SK-N-SH treated with all-trans-retinoic acid at 6 μM for 48 hours (cell line): ENCODE measurements at regions not wholly inside any gene's neighbourhood (a gene's known extent, or its start where the extent isn't known, plus 50 kb on each side); places are given as distances from the start of the nearest gene placed in this dataset.

ENCODE experiments used
- ARNTL ChIP-seq: fragments of 450-650 bp; formaldehyde crosslinking; IDR thresholded peaks from 2 replicates; pipeline ENCODE4 v1.5.0; 2020; ENCODE audit warnings: low read depth, mild to moderate bottlenecking, moderate library complexity, borderline replicate concordance
- GLIS3 ChIP-seq: fragments of 250-450 bp; sonication (Bioruptor Pico); IDR thresholded peaks from 2 replicates; pipeline ENCODE4 v1.5.0; 2020; ENCODE audit warnings: mild to moderate bottlenecking, moderate library complexity
- OSR1 ChIP-seq: fragments of 250-450 bp; sonication (Bioruptor Pico); IDR thresholded peaks from 2 replicates; pipeline ENCODE4 v1.8.0; 2022; ENCODE audit warnings: moderate library complexity, mild to moderate bottlenecking, inconsistent platforms
- SNAI2 ChIP-seq: fragments of 250-450 bp; sonication (Bioruptor Pico); IDR thresholded peaks from 2 replicates; pipeline ENCODE4 v1.5.0; 2020; ENCODE audit warnings: mild to moderate bottlenecking, moderate library complexity
- TCF4 ChIP-seq: fragments of 250-450 bp; sonication (Bioruptor Pico); IDR thresholded peaks from 2 replicates; pipeline ENCODE4 v1.8.0; 2021; ENCODE audit warnings: mild to moderate bottlenecking, moderate library complexity, borderline replicate concordance
- TOX ChIP-seq: fragments of 250-450 bp; sonication (Bioruptor Pico); IDR thresholded peaks from 2 replicates; pipeline ENCODE4 v1.8.0; 2021; ENCODE audit warnings: mild to moderate bottlenecking, moderate library complexity, borderline replicate concordance
- ZFP3 ChIP-seq: fragments of 250-450 bp; sonication (Bioruptor Pico); IDR thresholded peaks from 2 replicates; pipeline ENCODE4 v1.5.0; 2020; ENCODE audit warnings: mild to moderate bottlenecking, moderate library complexity
- ZFP30 ChIP-seq: fragments of 450-650 bp; formaldehyde crosslinking; IDR thresholded peaks from 2 replicates; pipeline ENCODE4 v1.5.0; 2022; ENCODE audit warnings: mild to moderate bottlenecking, moderate library complexity
- ZNF565 ChIP-seq: fragments of 450-650 bp; formaldehyde crosslinking; conservative IDR thresholded peaks from 2 replicates; pipeline ENCODE4 v1.5.0; 2020; ENCODE audit warnings: low read depth, mild to moderate bottlenecking, moderate library complexity
- ZNF70 ChIP-seq: fragments of 450-650 bp; formaldehyde crosslinking; IDR thresholded peaks from 2 replicates; pipeline ENCODE4 v1.5.0; 2020; ENCODE audit warnings: mild to moderate bottlenecking, moderate library complexity
- TF ChIP-seq, protein P1 (sequence below): fragments of 250-450 bp; sonication (Bioruptor Pico); IDR thresholded peaks from 2 replicates; pipeline ENCODE4 v1.5.0; 2020; ENCODE audit warnings: mild to moderate bottlenecking, moderate library complexity
- TF ChIP-seq, protein P2 (sequence below): fragments of 250-450 bp; sonication (Bioruptor Pico); IDR thresholded peaks from 2 replicates; pipeline ENCODE4 v1.5.1; 2020; ENCODE audit warnings: low read depth, mild to moderate bottlenecking, moderate library complexity
- TF ChIP-seq, protein P3 (sequence below): fragments of 250-450 bp; sonication (Bioruptor Pico); IDR thresholded peaks from 2 replicates; pipeline ENCODE4 v1.8.0; 2020; ENCODE audit warnings: mild to moderate bottlenecking, moderate library complexity, borderline replicate concordance
- TF ChIP-seq, protein P4 (sequence below): fragments of 250-450 bp; sonication (Bioruptor Pico); IDR thresholded peaks from 2 replicates; pipeline ENCODE4 v1.5.1; 2021; ENCODE audit warnings: mild to moderate bottlenecking, moderate library complexity

DNA sequence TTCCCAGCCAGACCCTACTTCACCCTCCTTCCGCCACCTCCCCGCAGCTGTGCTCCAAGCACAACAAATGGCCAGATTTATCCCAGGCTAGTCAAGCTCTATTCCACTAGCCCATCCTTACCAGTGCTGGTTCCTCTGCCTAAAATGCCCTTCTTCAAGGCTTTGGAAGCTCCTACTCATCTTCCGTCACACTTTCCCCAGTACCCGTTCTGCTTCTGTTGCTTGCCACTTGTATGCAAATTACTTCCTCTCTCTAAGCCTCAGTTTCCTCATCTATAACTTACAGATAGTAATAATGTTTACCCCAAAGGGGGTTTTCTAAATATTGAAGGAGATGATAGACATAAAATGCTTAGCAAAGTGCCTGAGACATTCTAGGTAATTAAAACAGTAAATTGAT lies 193.1 kb downstream of the MAFB start:
- TF ChIP-seq ZFP30 (CRISPR knock-in tag): no peak
- TF ChIP-seq TOX (CRISPR knock-in tag): no peak
- TF ChIP-seq, protein P1, sequence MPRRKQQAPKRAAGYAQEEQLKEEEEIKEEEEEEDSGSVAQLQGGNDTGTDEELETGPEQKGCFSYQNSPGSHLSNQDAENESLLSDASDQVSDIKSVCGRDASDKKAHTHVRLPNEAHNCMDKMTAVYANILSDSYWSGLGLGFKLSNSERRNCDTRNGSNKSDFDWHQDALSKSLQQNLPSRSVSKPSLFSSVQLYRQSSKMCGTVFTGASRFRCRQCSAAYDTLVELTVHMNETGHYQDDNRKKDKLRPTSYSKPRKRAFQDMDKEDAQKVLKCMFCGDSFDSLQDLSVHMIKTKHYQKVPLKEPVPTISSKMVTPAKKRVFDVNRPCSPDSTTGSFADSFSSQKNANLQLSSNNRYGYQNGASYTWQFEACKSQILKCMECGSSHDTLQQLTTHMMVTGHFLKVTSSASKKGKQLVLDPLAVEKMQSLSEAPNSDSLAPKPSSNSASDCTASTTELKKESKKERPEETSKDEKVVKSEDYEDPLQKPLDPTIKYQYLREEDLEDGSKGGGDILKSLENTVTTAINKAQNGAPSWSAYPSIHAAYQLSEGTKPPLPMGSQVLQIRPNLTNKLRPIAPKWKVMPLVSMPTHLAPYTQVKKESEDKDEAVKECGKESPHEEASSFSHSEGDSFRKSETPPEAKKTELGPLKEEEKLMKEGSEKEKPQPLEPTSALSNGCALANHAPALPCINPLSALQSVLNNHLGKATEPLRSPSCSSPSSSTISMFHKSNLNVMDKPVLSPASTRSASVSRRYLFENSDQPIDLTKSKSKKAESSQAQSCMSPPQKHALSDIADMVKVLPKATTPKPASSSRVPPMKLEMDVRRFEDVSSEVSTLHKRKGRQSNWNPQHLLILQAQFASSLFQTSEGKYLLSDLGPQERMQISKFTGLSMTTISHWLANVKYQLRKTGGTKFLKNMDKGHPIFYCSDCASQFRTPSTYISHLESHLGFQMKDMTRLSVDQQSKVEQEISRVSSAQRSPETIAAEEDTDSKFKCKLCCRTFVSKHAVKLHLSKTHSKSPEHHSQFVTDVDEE (CRISPR knock-in tag): no peak
- TF ChIP-seq ZNF70 (CRISPR knock-in tag): no peak
- TF ChIP-seq, protein P2, sequence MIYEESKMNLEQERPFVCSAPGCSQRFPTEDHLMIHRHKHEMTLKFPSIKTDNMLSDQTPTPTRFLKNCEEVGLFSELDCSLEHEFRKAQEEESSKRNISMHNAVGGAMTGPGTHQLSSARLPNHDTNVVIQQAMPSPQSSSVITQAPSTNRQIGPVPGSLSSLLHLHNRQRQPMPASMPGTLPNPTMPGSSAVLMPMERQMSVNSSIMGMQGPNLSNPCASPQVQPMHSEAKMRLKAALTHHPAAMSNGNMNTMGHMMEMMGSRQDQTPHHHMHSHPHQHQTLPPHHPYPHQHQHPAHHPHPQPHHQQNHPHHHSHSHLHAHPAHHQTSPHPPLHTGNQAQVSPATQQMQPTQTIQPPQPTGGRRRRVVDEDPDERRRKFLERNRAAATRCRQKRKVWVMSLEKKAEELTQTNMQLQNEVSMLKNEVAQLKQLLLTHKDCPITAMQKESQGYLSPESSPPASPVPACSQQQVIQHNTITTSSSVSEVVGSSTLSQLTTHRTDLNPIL (CRISPR knock-in tag): no peak
- TF ChIP-seq ARNTL (CRISPR knock-in tag): no peak
- TF ChIP-seq ZNF565 (CRISPR knock-in tag): no peak
- no peak for TF ChIP-seq TCF4
- TF ChIP-seq OSR1 (CRISPR knock-in tag): no peak
- TF ChIP-seq ZFP3 (CRISPR knock-in tag): no peak
- TF ChIP-seq, protein P3, sequence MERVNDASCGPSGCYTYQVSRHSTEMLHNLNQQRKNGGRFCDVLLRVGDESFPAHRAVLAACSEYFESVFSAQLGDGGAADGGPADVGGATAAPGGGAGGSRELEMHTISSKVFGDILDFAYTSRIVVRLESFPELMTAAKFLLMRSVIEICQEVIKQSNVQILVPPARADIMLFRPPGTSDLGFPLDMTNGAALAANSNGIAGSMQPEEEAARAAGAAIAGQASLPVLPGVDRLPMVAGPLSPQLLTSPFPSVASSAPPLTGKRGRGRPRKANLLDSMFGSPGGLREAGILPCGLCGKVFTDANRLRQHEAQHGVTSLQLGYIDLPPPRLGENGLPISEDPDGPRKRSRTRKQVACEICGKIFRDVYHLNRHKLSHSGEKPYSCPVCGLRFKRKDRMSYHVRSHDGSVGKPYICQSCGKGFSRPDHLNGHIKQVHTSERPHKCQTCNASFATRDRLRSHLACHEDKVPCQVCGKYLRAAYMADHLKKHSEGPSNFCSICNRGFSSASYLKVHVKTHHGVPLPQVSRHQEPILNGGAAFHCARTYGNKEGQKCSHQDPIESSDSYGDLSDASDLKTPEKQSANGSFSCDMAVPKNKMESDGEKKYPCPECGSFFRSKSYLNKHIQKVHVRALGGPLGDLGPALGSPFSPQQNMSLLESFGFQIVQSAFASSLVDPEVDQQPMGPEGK (CRISPR knock-in tag): no peak
- no peak for TF ChIP-seq GLIS3 (CRISPR knock-in tag)
- TF ChIP-seq SNAI2 (CRISPR knock-in tag): no peak
- TF ChIP-seq, protein P4, sequence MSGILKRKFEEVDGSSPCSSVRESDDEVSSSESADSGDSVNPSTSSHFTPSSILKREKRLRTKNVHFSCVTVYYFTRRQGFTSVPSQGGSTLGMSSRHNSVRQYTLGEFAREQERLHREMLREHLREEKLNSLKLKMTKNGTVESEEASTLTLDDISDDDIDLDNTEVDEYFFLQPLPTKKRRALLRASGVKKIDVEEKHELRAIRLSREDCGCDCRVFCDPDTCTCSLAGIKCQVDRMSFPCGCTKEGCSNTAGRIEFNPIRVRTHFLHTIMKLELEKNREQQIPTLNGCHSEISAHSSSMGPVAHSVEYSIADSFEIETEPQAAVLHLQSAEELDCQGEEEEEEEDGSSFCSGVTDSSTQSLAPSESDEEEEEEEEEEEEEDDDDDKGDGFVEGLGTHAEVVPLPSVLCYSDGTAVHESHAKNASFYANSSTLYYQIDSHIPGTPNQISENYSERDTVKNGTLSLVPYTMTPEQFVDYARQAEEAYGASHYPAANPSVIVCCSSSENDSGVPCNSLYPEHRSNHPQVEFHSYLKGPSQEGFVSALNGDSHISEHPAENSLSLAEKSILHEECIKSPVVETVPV (CRISPR knock-in tag): no peak
